ENCODE measurements at regions not wholly inside any gene's neighbourhood (a gene's known extent, or its start where the extent isn't known, plus 50 kb on each side); places are given as distances from the start of the nearest gene placed in this dataset.

GRCh38 chr11:91688672-91689071, 535.9 kb upstream of the FAT3 start:
- Histone ChIP-seq H3K4me1 (ENCODE audit: insufficient read depth) (no peaks in the 10 kb centered on the region), H4K20me1 (ENCODE audit: insufficient read depth, poor library complexity, severe bottlenecking) (no peaks in the 10 kb centered on the region), H3K4me2 (no peak overlapping the region), H3K9me3 (ENCODE audit: low read depth) (no peaks in the 10 kb centered on the region), H3K79me2 (no peaks in the 10 kb centered on the region), H3K4me3 (no peak overlapping the region), H3K36me3 (replicated peaks; ENCODE audit: insufficient read depth, low read depth) (no peaks in the 10 kb centered on the region), H2AFZ (no peak overlapping the region), H3K9me2 (replicated peaks; ENCODE audit: insufficient read depth) (no peaks in the 10 kb centered on the region), H3K27ac (no peak overlapping the region), H3K27me3 (no peaks in the 10 kb centered on the region)
- DNase-seq (ENCODE audit: low spot score): no peak
- TF ChIP-seq EZH2 (IDR thresholded peaks at IDR 0.05; ENCODE audit: borderline replicate concordance): no peak
- TF ChIP-seq EZH2phosphoT487 (IDR thresholded peaks at IDR 0.05; ENCODE audit: low read depth, severe bottlenecking, unreplicated experiment): no peak
- TF ChIP-seq CTCF (IDR thresholded peaks at IDR 0.05; ENCODE audit: poor library complexity): no peak
- WGBS (ENCODE audit: low lambda C conversion rate, missing lambda C conversion rate): 90% methylated on average over 1 of the region's 1 CpG

- Histone ChIP-seq H3K9me2 (replicated peaks; ENCODE audit: insufficient read depth) (no peaks in the 10 kb centered on the region), H3K4me1 (ENCODE audit: insufficient read depth) (no peaks in the 10 kb centered on the region), H3K4me2 (no peak overlapping the region), H2AFZ (no peak overlapping the region), H3K9me3 (ENCODE audit: low read depth) (no peaks in the 10 kb centered on the region), H3K27me3 (no peaks in the 10 kb centered on the region), H3K27ac (no peak overlapping the region), H3K36me3 (replicated peaks; ENCODE audit: insufficient read depth, low read depth) (no peaks in the 10 kb centered on the region), H3K4me3 (no peak overlapping the region), H3K79me2 (no peaks in the 10 kb centered on the region), H4K20me1 (ENCODE audit: insufficient read depth, poor library complexity, severe bottlenecking) (no peaks in the 10 kb centered on the region)
- TF ChIP-seq CTCF (IDR thresholded peaks at IDR 0.05; ENCODE audit: poor library complexity) (no peak), EZH2phosphoT487 (IDR thresholded peaks at IDR 0.05; ENCODE audit: low read depth, severe bottlenecking, unreplicated experiment) (no peak), EZH2 (IDR thresholded peaks at IDR 0.05; ENCODE audit: borderline replicate concordance) (no peak)
- no peak for DNase-seq (ENCODE audit: low spot score)
- 81% methylated on average over 1 of the region's 1 CpG for WGBS (ENCODE audit: low lambda C conversion rate, missing lambda C conversion rate)
Observed at GRCh38 chr11:91686700-91687099, 537.9 kb upstream of the FAT3 start.

- Histone ChIP-seq H3K4me1 (ENCODE audit: insufficient read depth) (no peaks in the 10 kb centered on the region), H3K9me3 (ENCODE audit: low read depth) (no peaks in the 10 kb centered on the region), H3K27me3 (no peaks in the 10 kb centered on the region), H3K4me2 (no peak overlapping the region), H3K36me3 (replicated peaks; ENCODE audit: insufficient read depth, low read depth) (no peaks in the 10 kb centered on the region), H3K27ac (no peak overlapping the region), H3K79me2 (no peaks in the 10 kb centered on the region), H4K20me1 (ENCODE audit: insufficient read depth, poor library complexity, severe bottlenecking) (no peaks in the 10 kb centered on the region), H2AFZ (no peak overlapping the region), H3K9me2 (replicated peaks; ENCODE audit: insufficient read depth) (no peaks in the 10 kb centered on the region), H3K4me3 (no peak overlapping the region)
- WGBS (ENCODE audit: low lambda C conversion rate, missing lambda C conversion rate): 91% methylated on average over 3 of the region's 3 CpGs
- DNase-seq (ENCODE audit: low spot score): no peak
- TF ChIP-seq EZH2phosphoT487 (IDR thresholded peaks at IDR 0.05; ENCODE audit: low read depth, severe bottlenecking, unreplicated experiment) (no peak), EZH2 (IDR thresholded peaks at IDR 0.05; ENCODE audit: borderline replicate concordance) (no peak), CTCF (IDR thresholded peaks at IDR 0.05; ENCODE audit: poor library complexity) (no peak)
Observed at GRCh38 chr11:91686281-91686680, 538.3 kb upstream of the FAT3 start.

- no peaks in the 10 kb centered on the region for H3K9me2 ChIP-seq (replicated peaks; ENCODE audit: insufficient read depth)
- H2AFZ ChIP-seq: no peak overlapping the region
- WGBS (ENCODE audit: low lambda C conversion rate, missing lambda C conversion rate): 84% methylated on average over 1 of the region's 1 CpG
- no peaks in the 10 kb centered on the region for H3K27me3 ChIP-seq
- H3K9me3 ChIP-seq (ENCODE audit: low read depth): no peaks in the 10 kb centered on the region
- no peak overlapping the region for H3K4me2 ChIP-seq
- no peak for DNase-seq (ENCODE audit: low spot score)
- no peaks in the 10 kb centered on the region for H3K36me3 ChIP-seq (replicated peaks; ENCODE audit: insufficient read depth, low read depth)
- no peak overlapping the region for H3K27ac ChIP-seq
- TF ChIP-seq EZH2phosphoT487 (IDR thresholded peaks at IDR 0.05; ENCODE audit: low read depth, severe bottlenecking, unreplicated experiment): no peak
- no peak for TF ChIP-seq EZH2 (IDR thresholded peaks at IDR 0.05; ENCODE audit: borderline replicate concordance)
- H3K4me3 ChIP-seq: no peak overlapping the region
- no peaks in the 10 kb centered on the region for H3K4me1 ChIP-seq (ENCODE audit: insufficient read depth)
- no peaks in the 10 kb centered on the region for H3K79me2 ChIP-seq
- H4K20me1 ChIP-seq (ENCODE audit: insufficient read depth, poor library complexity, severe bottlenecking): no peaks in the 10 kb centered on the region
Observed at GRCh38 chr11:91673705-91674104, 550.9 kb upstream of the FAT3 start.

All from hepatocyte (in vitro differentiated cells).